ENCODE measurements at regions not wholly inside any gene's neighbourhood (a gene's known extent, or its start where the extent isn't known, plus 50 kb on each side); places are given as distances from the start of the nearest gene placed in this dataset.
"Not testable (repeated sequence)": the region's sequence is repeated elsewhere in the genome, so short reads cannot be mapped to it uniquely, and the experiment has no call there.

- TF ChIP-seq, protein P1, sequence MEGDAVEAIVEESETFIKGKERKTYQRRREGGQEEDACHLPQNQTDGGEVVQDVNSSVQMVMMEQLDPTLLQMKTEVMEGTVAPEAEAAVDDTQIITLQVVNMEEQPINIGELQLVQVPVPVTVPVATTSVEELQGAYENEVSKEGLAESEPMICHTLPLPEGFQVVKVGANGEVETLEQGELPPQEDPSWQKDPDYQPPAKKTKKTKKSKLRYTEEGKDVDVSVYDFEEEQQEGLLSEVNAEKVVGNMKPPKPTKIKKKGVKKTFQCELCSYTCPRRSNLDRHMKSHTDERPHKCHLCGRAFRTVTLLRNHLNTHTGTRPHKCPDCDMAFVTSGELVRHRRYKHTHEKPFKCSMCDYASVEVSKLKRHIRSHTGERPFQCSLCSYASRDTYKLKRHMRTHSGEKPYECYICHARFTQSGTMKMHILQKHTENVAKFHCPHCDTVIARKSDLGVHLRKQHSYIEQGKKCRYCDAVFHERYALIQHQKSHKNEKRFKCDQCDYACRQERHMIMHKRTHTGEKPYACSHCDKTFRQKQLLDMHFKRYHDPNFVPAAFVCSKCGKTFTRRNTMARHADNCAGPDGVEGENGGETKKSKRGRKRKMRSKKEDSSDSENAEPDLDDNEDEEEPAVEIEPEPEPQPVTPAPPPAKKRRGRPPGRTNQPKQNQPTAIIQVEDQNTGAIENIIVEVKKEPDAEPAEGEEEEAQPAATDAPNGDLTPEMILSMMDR (IDR thresholded peaks at IDR 0.05; ENCODE audit: extremely low read depth, low read depth, low read length): no peak
- no peaks in the 10 kb centered on the region for H3K9me3 ChIP-seq (ENCODE audit: low read depth, low read length)
- no peak overlapping the region for H3K4me3 ChIP-seq (ENCODE audit: insufficient read depth, low read length)
- no peaks in the 10 kb centered on the region for H4K20me1 ChIP-seq (ENCODE audit: insufficient read depth, low read length)
- H3K27me3 ChIP-seq (ENCODE audit: insufficient read depth, low read length): no peaks in the 10 kb centered on the region
- H3K4me1 ChIP-seq (ENCODE audit: insufficient read depth, low read length): no peaks in the 10 kb centered on the region
- no peaks in the 10 kb centered on the region for H3K36me3 ChIP-seq (ENCODE audit: insufficient read depth, low read length)
- H3K4me2 ChIP-seq (ENCODE audit: insufficient read depth, low read length): no peak overlapping the region
- H3K79me2 ChIP-seq (ENCODE audit: insufficient read depth, low read length): no peaks in the 10 kb centered on the region
- H3K27ac ChIP-seq (ENCODE audit: low read depth, low read length): no peak overlapping the region
- no peak for DNase-seq (ENCODE audit: insufficient read length, low spot score, missing footprints)
- H2AFZ ChIP-seq (ENCODE audit: low read length): no peak overlapping the region
These were observed 93.9 kb upstream of the ZBTB18 start for GRCh38 chr1:243957141-243957540.

- Histone ChIP-seq H3K79me2 (ENCODE audit: insufficient read depth, low read length) (no peaks in the 10 kb centered on the region), H4K20me1 (ENCODE audit: insufficient read depth, low read length) (no peaks in the 10 kb centered on the region), H2AFZ (ENCODE audit: low read length) (no peak overlapping the region), H3K27ac (ENCODE audit: low read depth, low read length) (no peak overlapping the region), H3K4me1 (ENCODE audit: insufficient read depth, low read length) (no peaks in the 10 kb centered on the region), H3K9me3 (ENCODE audit: low read depth, low read length) (no peaks in the 10 kb centered on the region), H3K27me3 (ENCODE audit: insufficient read depth, low read length) (no peaks in the 10 kb centered on the region), H3K4me2 (ENCODE audit: insufficient read depth, low read length) (no peak overlapping the region), H3K4me3 (ENCODE audit: insufficient read depth, low read length) (no peak overlapping the region), H3K36me3 (ENCODE audit: insufficient read depth, low read length) (no peaks in the 10 kb centered on the region)
- DNase-seq (ENCODE audit: insufficient read length, low spot score, missing footprints): no peak
- TF ChIP-seq, protein P1 (IDR thresholded peaks at IDR 0.05; ENCODE audit: extremely low read depth, low read depth, low read length): no peak
These were observed 94.6 kb upstream of the ZBTB18 start for GRCh38 chr1:243956450-243956849.

- not testable (repeated sequence) for H2AFZ ChIP-seq (ENCODE audit: low read length); H4K20me1 ChIP-seq (ENCODE audit: insufficient read depth, low read length); H3K4me1 ChIP-seq (ENCODE audit: insufficient read depth, low read length); H3K27ac ChIP-seq (ENCODE audit: low read depth, low read length); H3K36me3 ChIP-seq (ENCODE audit: insufficient read depth, low read length); H3K4me2 ChIP-seq (ENCODE audit: insufficient read depth, low read length); DNase-seq (ENCODE audit: insufficient read length, low spot score, missing footprints); H3K79me2 ChIP-seq (ENCODE audit: insufficient read depth, low read length); H3K4me3 ChIP-seq (ENCODE audit: insufficient read depth, low read length); H3K9me3 ChIP-seq (ENCODE audit: low read depth, low read length); H3K27me3 ChIP-seq (ENCODE audit: insufficient read depth, low read length)
These were observed 99.9 kb upstream of the ZBTB18 start for GRCh38 chr1:243951207-243951606.

DNA sequence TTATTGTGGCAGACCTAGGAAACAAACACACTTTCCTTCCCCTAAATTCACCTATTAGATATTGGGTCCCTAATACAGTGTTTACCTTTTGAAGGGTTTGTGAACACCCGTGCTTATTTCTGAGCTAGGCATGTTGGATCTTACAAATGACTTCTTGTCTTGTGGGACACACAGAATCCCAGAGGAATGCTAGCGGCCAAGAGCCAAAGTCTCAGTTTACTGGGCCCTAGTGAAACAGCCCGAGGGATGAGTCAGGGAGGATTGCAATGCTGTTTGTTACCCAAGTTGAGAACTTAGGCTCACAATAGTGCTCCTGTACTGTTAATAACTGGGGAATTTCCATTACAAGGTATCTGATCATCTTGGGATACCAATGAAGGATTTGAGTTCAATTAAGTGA, 100.1 kb upstream of the AKT3 start:
- no peaks in the 10 kb centered on the region for H3K36me3 ChIP-seq (ENCODE audit: insufficient read depth, low read length)
- H3K27me3 ChIP-seq (ENCODE audit: insufficient read depth, low read length): no peaks in the 10 kb centered on the region
- H4K20me1 ChIP-seq (ENCODE audit: insufficient read depth, low read length): no peaks in the 10 kb centered on the region
- H3K4me2 ChIP-seq (ENCODE audit: insufficient read depth, low read length): peak overlapping the region; percentile 60
- peak; percentile 88 for DNase-seq (ENCODE audit: insufficient read length, low spot score, missing footprints)
- peaks cover 8% of the 10 kb centered on the region for H3K4me1 ChIP-seq (ENCODE audit: insufficient read depth, low read length)
- no peaks in the 10 kb centered on the region for H3K9me3 ChIP-seq (ENCODE audit: low read depth, low read length)
- H3K27ac ChIP-seq (ENCODE audit: low read depth, low read length): no peak overlapping the region
- H3K79me2 ChIP-seq (ENCODE audit: insufficient read depth, low read length): no peaks in the 10 kb centered on the region
- no peak overlapping the region for H2AFZ ChIP-seq (ENCODE audit: low read length)
- TF ChIP-seq, protein P1 (IDR thresholded peaks at IDR 0.05; ENCODE audit: extremely low read depth, low read depth, low read length): no peak
- no peak overlapping the region for H3K4me3 ChIP-seq (ENCODE audit: insufficient read depth, low read length)

All from osteoblast (primary cell).